ENCODE measurements at regions not wholly inside any gene's neighbourhood (a gene's known extent, or its start where the extent isn't known, plus 50 kb on each side); places are given as distances from the start of the nearest gene placed in this dataset.

- Histone ChIP-seq H3K9me3 (ENCODE audit: control insufficient read depth, low read depth, low read length) (no peaks in the 10 kb centered on the region), H3K4me1 (ENCODE audit: control insufficient read depth, insufficient read depth, low read length) (no peaks in the 10 kb centered on the region), H3K36me3 (ENCODE audit: control insufficient read depth, insufficient read depth, low read length) (no peaks in the 10 kb centered on the region), H3K4me3 (ENCODE audit: low read length) (no peak overlapping the region), H3K27me3 (ENCODE audit: control insufficient read depth, insufficient read depth, low read length) (no peaks in the 10 kb centered on the region), H3K27ac (ENCODE audit: low read length) (no peak overlapping the region)
- DNase-seq: no peak
- WGBS (ENCODE audit: insufficient coverage, low lambda C conversion rate): 100% methylated on average over 1 of the region's 4 CpGs
Measured at GRCh38 chr4:181582595-181582994, 660.6 kb upstream of the TENM3 start.

DNA sequence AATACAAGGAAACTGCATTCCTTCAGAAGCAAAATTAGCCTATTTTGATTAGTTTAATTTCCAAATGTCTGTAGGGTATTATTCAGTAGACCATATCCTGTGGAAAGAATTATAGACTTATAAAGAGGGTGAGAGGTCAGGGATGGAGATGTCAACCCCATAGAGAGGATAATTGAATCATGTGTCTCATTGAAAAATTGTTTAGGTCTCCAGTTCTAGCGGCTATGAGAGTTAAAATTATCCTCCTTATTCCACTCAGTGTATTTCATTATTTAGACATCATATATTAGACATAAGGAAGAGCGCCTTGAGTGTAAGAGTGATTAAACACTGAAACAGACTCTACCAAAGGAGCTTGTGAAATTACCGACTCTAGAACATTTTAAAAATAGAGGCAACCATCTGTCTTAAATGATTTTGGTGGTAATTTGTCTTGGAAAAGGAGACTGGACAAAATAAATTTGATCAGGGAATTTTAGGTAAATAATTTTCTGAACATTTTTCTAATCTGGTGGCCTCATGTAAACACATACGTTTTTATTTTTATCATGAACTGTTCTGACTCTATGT is 654.4 kb upstream of the TENM3 start:
- Histone ChIP-seq H3K9me3 (ENCODE audit: control insufficient read depth, low read depth, low read length) (no peaks in the 10 kb centered on the region), H3K27me3 (ENCODE audit: control insufficient read depth, insufficient read depth, low read length) (no peaks in the 10 kb centered on the region), H3K4me1 (ENCODE audit: control insufficient read depth, insufficient read depth, low read length) (no peaks in the 10 kb centered on the region), H3K4me3 (ENCODE audit: low read length) (no peak overlapping the region), H3K27ac (ENCODE audit: low read length) (no peak overlapping the region), H3K36me3 (ENCODE audit: control insufficient read depth, insufficient read depth, low read length) (no peaks in the 10 kb centered on the region)
- DNase-seq: no peak
- 65% methylated on average over 2 of the region's 4 CpGs for WGBS (ENCODE audit: insufficient coverage, low lambda C conversion rate)

GRCh38 chr4:181592221-181592745 is 650.9 kb upstream of the TENM3 start:
- no peak for DNase-seq
- Histone ChIP-seq H3K27me3 (ENCODE audit: control insufficient read depth, insufficient read depth, low read length) (no peaks in the 10 kb centered on the region), H3K4me3 (ENCODE audit: low read length) (no peak overlapping the region), H3K36me3 (ENCODE audit: control insufficient read depth, insufficient read depth, low read length) (no peaks in the 10 kb centered on the region), H3K9me3 (ENCODE audit: control insufficient read depth, low read depth, low read length) (no peaks in the 10 kb centered on the region), H3K4me1 (ENCODE audit: control insufficient read depth, insufficient read depth, low read length) (no peaks in the 10 kb centered on the region), H3K27ac (ENCODE audit: low read length) (no peak overlapping the region)
- no CpG with 5 or more reads among the region's 5 CpGs for WGBS (ENCODE audit: insufficient coverage, low lambda C conversion rate)

- 100% methylated on average over 1 of the region's 2 CpGs for WGBS (ENCODE audit: insufficient coverage, low lambda C conversion rate)
- Histone ChIP-seq H3K36me3 (ENCODE audit: control insufficient read depth, insufficient read depth, low read length) (no peaks in the 10 kb centered on the region), H3K27ac (ENCODE audit: low read length) (no peak overlapping the region), H3K4me1 (ENCODE audit: control insufficient read depth, insufficient read depth, low read length) (no peaks in the 10 kb centered on the region), H3K4me3 (ENCODE audit: low read length) (no peak overlapping the region), H3K9me3 (ENCODE audit: control insufficient read depth, low read depth, low read length) (no peaks in the 10 kb centered on the region), H3K27me3 (ENCODE audit: control insufficient read depth, insufficient read depth, low read length) (no peaks in the 10 kb centered on the region)
- no peak for DNase-seq
Measured at GRCh38 chr4:181593703-181594102, 649.5 kb upstream of the TENM3 start.

GRCh38 chr4:181594188-181594587 is 649.0 kb upstream of the TENM3 start:
- Histone ChIP-seq H3K27me3 (ENCODE audit: control insufficient read depth, insufficient read depth, low read length) (no peaks in the 10 kb centered on the region), H3K27ac (ENCODE audit: low read length) (no peak overlapping the region), H3K4me3 (ENCODE audit: low read length) (no peak overlapping the region), H3K9me3 (ENCODE audit: control insufficient read depth, low read depth, low read length) (no peaks in the 10 kb centered on the region), H3K4me1 (ENCODE audit: control insufficient read depth, insufficient read depth, low read length) (no peaks in the 10 kb centered on the region), H3K36me3 (ENCODE audit: control insufficient read depth, insufficient read depth, low read length) (no peaks in the 10 kb centered on the region)
- DNase-seq: no peak

DNA sequence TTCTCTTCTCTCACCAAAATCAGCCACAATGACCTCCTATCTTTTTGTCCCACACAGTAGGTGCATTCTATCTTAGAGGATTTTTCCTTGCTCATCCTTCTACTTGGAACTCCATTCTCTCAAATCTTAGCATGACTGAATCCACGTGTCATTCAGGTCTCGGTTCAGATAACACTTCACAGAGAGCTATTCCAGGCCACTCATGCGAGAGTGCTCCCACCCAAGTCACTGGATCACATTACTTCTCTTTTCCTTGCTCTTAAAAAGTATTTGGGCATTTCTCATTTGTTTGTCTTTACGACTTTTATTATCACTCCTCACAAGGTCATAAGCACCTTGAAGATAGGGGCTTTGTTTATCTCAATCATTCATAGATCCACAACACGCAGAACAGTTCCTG is 647.5 kb upstream of the TENM3 start:
- H3K27ac ChIP-seq (ENCODE audit: low read length): no peak overlapping the region
- H3K27me3 ChIP-seq (ENCODE audit: control insufficient read depth, insufficient read depth, low read length): no peaks in the 10 kb centered on the region
- no peaks in the 10 kb centered on the region for H3K4me1 ChIP-seq (ENCODE audit: control insufficient read depth, insufficient read depth, low read length)
- no peak for DNase-seq
- no peaks in the 10 kb centered on the region for H3K9me3 ChIP-seq (ENCODE audit: control insufficient read depth, low read depth, low read length)
- WGBS (ENCODE audit: insufficient coverage, low lambda C conversion rate): no CpG with 5 or more reads among the region's 5 CpGs
- H3K4me3 ChIP-seq (ENCODE audit: low read length): no peak overlapping the region
- no peaks in the 10 kb centered on the region for H3K36me3 ChIP-seq (ENCODE audit: control insufficient read depth, insufficient read depth, low read length)

GRCh38 chr4:181597766-181598165 is 645.4 kb upstream of the TENM3 start:
- Histone ChIP-seq H3K4me1 (ENCODE audit: control insufficient read depth, insufficient read depth, low read length) (peaks cover 3% of the 10 kb centered on the region), H3K27me3 (ENCODE audit: control insufficient read depth, insufficient read depth, low read length) (no peaks in the 10 kb centered on the region), H3K4me3 (ENCODE audit: low read length) (no peak overlapping the region), H3K27ac (ENCODE audit: low read length) (no peak overlapping the region), H3K36me3 (ENCODE audit: control insufficient read depth, insufficient read depth, low read length) (no peaks in the 10 kb centered on the region), H3K9me3 (ENCODE audit: control insufficient read depth, low read depth, low read length) (no peaks in the 10 kb centered on the region)
- WGBS (ENCODE audit: insufficient coverage, low lambda C conversion rate): 83% methylated on average over 1 of the region's 4 CpGs
- DNase-seq: no peak

GRCh38 chr4:181599134-181599533 is 644.1 kb upstream of the TENM3 start:
- Histone ChIP-seq H3K27ac (ENCODE audit: low read length) (no peak overlapping the region), H3K27me3 (ENCODE audit: control insufficient read depth, insufficient read depth, low read length) (no peaks in the 10 kb centered on the region), H3K4me1 (ENCODE audit: control insufficient read depth, insufficient read depth, low read length) (peaks cover 3% of the 10 kb centered on the region), H3K4me3 (ENCODE audit: low read length) (no peak overlapping the region), H3K36me3 (ENCODE audit: control insufficient read depth, insufficient read depth, low read length) (no peaks in the 10 kb centered on the region), H3K9me3 (ENCODE audit: control insufficient read depth, low read depth, low read length) (no peaks in the 10 kb centered on the region)
- DNase-seq: no peak
- 55% methylated on average over 4 of the region's 6 CpGs for WGBS (ENCODE audit: insufficient coverage, low lambda C conversion rate)

- whole genome bisulfite sequencing (ENCODE audit: insufficient coverage, low lambda C conversion rate): 13% methylated on average over 1 of the region's 2 CpGs
- Histone ChIP-seq H3K9me3 (ENCODE audit: control insufficient read depth, low read depth, low read length) (no peaks in the 10 kb centered on the region), H3K27me3 (ENCODE audit: control insufficient read depth, insufficient read depth, low read length) (no peaks in the 10 kb centered on the region), H3K27ac (ENCODE audit: low read length) (no peak overlapping the region), H3K36me3 (ENCODE audit: control insufficient read depth, insufficient read depth, low read length) (no peaks in the 10 kb centered on the region), H3K4me3 (ENCODE audit: low read length) (no peak overlapping the region), H3K4me1 (ENCODE audit: control insufficient read depth, insufficient read depth, low read length) (peaks cover 3% of the 10 kb centered on the region)
- DNase-seq: peak in 1 of 2 donors; percentile 32
Measured at GRCh38 chr4:181601103-181601502, 642.1 kb upstream of the TENM3 start.

GRCh38 chr4:181604546-181604945 is 638.7 kb upstream of the TENM3 start:
- Histone ChIP-seq H3K9me3 (ENCODE audit: control insufficient read depth, low read depth, low read length) (no peaks in the 10 kb centered on the region), H3K36me3 (ENCODE audit: control insufficient read depth, insufficient read depth, low read length) (no peaks in the 10 kb centered on the region), H3K27me3 (ENCODE audit: control insufficient read depth, insufficient read depth, low read length) (no peaks in the 10 kb centered on the region), H3K4me1 (ENCODE audit: control insufficient read depth, insufficient read depth, low read length) (peaks cover 3% of the 10 kb centered on the region), H3K27ac (ENCODE audit: low read length) (no peak overlapping the region), H3K4me3 (ENCODE audit: low read length) (no peak overlapping the region)
- 100% methylated on average over 1 of the region's 4 CpGs for WGBS (ENCODE audit: insufficient coverage, low lambda C conversion rate)
- no peak for DNase-seq

DNA sequence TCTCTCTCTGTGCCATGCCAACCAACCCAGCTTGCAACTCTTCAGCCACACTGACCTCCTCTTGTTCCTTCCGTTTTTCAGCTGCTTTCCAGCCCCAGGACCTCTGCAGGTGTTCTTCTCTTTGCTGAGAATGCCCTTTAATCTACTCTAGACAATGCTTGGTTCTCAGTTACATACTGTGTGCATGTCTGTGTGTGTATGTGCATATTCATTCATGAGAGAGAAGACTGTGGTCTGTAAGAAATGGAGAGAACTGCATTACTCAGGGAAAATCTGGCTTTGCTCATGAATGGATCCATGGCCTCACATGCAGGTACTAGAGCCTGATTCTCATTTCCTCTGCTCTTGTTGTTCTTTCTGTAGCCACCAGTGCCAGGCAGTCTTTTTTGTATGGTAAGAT is 636.9 kb upstream of the TENM3 start:
- H3K27ac ChIP-seq (ENCODE audit: low read length): no peak overlapping the region
- no peaks in the 10 kb centered on the region for H3K9me3 ChIP-seq (ENCODE audit: control insufficient read depth, low read depth, low read length)
- no peaks in the 10 kb centered on the region for H3K36me3 ChIP-seq (ENCODE audit: control insufficient read depth, insufficient read depth, low read length)
- no peaks in the 10 kb centered on the region for H3K27me3 ChIP-seq (ENCODE audit: control insufficient read depth, insufficient read depth, low read length)
- WGBS (ENCODE audit: insufficient coverage, low lambda C conversion rate): no CpG with 5 or more reads among the region's 1 CpG
- DNase-seq: no peak
- H3K4me3 ChIP-seq (ENCODE audit: low read length): no peak overlapping the region
- no peaks in the 10 kb centered on the region for H3K4me1 ChIP-seq (ENCODE audit: control insufficient read depth, insufficient read depth, low read length)
